Renal pelvis (tissue), 1 donor: ENCODE measurements at regions not wholly inside any gene's neighbourhood (a gene's known extent, or its start where the extent isn't known, plus 50 kb on each side); places are given as distances from the start of the nearest gene placed in this dataset.

Experiments
- DNase-seq: peaks from one replicate; pipeline ENCODE4 v3.0.0-alpha.2; 2013

DNA sequence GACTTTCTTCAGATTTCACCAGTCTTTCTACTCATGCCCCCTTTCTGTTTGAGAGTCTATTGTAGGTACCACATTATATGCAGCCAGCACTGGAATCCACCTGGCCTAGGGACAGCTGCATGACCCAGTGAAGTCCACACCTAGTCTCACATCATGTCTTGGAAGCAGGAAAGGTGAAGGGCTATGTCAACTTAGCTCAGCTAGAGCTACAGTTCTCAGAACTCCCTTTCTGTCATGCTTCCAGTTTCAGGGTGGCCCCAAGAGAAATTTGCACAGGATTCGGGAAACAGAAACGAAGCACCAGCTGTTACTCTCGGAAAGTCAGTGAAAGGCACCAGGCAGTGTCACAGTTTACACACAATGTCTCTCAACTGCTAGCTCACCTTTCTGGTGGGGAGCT, 51.6 kb upstream of the NLRP1 start:
- no peak for DNase-seq

DNA sequence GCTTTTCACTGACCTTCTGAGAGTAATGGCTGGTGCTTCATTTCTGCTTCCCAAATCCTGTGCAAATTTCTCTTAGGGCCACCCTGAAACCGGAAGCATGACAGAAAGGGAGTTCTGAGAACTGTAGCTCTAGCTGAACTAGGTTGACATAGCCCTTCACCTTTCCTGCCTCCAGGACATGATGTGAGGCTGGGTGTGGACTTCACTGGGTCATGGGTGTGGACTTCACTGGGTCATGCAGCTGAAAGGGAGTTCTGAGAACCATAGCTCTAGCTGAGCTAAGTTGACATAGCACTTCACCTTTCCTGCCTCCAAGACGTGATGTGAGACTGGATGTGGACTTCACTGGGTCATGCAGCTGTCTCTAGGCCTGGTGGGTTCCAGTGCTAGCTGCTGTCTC, 54.3 kb upstream of the NLRP1 start:
- DNase-seq, result no peak

DNA sequence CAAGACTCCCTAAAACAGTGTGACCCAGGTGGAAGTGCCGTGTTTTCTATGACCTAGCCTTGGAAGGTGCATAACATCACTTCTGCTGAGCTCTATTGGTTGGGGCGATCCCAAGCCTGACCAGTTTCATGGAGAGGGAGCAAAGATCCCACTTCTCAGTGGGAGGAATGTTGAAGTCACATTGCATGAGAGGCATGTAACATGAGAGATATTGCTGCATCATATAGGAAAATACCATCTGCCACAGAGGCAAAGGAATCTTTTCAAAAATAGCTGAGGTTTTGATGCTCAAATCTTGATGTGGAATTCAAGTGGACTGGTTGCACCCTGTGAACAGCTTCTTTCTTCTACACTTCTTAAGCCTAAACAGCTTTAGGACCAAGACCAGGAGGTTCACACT, 56.4 kb upstream of the NLRP1 start:
- no peak for DNase-seq

DNA sequence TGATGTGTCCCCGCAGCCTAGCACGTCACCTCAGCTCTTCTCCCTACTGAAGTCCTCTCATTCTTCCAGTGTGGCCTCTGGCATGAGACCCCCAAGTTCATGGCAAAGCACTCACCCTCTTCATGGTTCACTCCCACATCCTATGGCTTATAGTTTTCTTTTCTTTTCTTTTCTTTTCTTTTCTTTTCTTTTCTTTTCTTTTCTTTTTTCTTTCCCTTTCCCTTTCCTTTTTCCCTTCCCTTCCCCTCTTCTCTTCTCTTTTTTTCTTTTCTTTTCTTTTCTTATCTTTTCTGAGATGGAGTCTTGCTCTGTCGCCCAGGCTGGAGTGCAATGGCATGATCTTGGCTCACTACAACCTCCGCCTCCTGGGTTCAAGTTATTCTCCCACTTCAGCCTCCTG, 58.4 kb upstream of the NLRP1 start:
- no peak for DNase-seq

DNA sequence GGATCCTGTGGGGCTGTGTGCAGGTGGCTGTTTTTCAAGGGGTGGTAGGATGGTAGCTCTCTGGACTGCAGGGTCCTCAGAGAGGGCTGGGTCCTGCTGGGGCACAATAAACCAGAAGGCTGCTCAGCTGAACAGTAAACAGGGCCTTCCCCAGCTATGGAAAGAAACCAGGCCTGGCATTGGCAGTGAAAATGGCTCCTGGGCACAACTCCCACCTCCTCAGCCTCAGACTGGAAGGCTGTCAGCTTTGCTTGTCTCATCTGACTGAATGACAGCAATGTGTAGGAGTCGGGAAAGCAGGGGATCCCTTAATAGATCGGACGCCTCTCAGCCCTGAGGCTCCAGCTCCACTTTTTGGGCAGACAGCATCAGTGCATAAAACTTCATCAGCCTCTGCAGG, 59.8 kb upstream of the NLRP1 start:
- no peak for DNase-seq

DNA sequence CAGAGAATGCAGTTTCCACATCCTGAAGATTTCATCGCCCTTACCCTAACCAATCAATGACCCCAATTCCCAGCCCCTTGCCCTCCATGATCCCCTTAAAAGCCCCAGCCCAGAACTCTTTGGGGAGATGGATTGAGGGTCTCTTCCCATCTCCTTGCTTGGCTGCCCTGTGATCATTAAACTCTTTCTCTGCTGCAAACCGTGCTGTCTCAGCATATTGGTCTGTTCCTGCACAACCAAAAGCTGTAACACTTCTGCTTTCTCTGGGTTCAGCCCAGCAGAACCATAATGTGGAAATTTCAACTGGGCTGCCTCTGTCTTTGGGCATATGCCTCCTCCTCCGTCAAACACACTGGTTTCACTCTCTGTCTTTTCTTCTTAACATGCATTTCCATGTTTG, 67.0 kb upstream of the NLRP1 start:
- no peak for DNase-seq

DNA sequence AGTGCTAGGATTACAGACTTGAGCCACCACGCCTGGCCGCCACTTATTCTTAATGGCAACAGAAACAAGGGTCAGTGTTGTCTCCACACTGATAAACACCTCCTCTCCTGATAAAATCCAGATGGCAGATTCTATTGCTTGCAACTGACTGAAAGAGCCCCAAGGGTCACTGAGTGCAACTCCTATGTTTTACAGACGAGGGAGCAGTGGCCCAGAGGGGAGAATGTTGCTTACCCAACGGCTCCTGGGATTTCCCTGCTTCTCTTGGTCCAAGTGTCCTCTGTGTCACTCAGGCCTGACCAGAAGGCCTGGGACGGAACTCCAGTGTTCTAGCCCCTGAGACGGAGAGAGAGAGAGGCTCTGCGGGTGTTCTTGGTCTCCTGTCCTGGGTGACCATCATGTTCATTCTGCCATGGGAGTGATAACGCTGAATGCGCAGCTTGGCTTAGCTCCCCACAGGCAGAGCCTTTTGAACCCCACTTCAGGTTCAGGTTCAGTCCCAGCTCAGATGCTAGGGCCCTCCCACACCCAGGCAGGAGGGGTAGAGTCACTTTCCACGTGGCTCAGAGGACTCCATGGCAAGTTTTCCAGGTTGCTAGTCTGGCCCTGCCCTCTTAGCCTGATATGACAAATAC, 77.3 kb upstream of the NLRP1 start:
- DNase-seq, result peak; percentile 28

DNA sequence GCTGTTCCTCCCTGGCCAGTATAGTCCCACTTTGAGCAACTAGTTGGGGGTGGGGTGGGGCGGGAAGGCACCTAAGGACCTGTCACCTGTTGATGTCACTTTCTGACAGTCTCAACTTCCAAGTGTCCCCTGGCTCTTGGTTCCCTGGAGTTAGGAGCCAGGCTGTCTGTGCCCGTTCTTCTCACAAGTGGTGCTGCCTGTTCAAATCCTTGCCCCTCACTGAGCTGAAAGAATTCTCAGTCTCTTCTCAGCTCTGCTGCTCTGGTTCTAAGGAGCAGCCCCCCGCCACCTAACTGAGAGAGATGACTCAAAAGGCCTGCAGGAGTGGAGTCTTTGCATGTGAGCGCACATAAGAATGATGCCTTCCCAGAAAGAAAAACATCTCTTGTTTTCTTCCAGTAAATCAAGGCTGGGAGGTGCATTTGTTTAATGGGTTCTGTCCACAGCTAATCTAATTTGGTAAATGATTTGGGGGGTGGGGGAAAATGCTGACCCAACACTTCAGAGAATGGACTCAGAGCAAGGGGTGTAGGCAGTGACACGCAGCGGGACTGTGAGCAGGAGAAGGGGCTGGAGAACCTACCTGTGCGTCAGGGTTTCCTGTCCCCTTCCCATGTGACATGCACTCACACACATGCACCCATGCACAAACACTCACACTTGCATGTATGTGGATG, 78.2 kb upstream of the NLRP1 start:
- DNase-seq, result peak; percentile 53

DNA sequence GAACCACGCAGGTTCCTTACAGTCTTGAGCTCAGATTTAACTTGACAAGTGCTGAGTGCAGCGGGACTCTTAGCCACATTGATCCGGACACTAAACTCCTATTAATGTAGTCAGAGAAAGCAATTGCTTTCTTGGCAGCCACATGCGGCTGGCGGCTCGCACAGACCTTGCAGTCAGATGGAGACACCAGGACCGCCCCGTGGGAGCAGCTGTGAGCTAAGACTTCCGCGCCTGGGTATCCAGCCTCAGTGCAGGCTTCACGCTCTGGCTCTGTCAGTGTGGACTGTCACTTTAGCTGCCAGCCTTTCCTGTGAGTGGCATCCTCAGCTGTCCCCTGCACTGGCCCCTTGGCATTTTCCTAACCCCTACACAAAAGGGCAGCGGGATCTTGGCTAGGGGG, 80.9 kb upstream of the NLRP1 start:
- no peak for DNase-seq

DNA sequence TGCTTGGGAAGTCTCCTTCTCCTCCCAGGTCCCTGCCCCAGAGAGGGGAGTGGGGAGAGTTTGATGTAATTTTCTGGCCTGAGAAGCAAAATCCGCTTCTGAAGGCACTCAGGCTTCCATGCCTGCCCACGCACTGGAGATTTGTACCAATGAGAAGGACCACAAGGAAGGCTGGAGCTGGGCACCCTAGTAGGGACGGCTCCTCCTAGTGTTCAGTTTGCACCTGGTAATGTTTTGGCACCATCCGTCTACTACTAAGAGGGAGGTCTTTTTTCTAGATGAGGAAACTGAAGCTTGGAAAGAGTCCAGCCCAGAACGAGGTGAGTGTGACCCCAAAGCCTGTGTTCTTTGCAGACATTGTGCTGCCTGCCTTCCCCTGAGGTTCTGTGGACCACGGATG, 83.6 kb upstream of the NLRP1 start:
- DNase-seq, result no peak

DNA sequence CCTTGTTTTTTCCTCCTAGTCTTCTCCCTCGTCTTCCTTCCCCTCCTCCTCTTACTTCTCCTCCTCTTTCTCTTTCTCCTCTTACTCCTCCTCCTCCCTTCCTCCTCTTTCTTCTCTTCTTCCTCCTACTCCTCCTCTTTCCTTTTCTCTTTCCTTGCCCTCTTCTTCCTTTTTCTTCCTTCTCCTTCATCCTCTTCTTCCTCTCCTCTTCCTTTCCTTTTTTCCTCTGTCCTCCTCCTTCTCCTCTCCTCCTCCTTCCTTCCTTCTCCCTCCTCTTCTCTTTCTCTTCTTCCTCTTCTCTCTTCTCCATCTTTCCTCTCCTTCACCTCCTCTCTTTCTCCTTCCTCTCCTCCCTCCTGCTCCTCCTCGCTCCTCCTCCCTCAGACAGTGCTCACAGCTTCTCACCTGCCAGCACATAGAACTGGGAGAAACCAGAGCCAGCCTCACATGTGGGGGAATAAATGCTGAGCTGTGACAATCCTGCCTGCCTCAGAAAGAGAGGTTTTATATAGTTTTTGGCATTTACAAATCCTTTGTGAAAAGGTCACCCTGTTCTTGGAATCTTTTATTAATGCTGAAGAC, 84.3 kb upstream of the NLRP1 start:
- DNase-seq, result no peak

DNA sequence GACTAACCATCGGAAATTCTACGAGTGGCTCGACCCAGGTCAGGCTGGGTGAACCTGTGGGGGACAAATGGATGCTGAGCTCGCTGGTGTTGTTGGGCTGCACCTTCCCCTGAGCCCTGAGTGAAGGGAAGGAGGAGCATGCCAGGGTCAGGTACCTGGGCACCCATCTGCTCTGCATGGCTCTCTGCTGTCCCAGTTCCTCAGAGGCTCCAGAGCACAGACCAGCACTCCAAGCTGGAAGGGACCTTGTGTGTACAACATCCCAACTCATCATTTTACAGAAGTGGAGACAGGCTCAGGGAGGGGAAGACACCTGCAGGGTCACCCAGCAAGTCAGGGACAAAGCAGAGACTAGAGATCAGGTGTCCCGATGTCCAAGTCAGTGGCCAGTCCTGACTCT, 84.9 kb upstream of the NLRP1 start:
- DNase-seq, result no peak

DNA sequence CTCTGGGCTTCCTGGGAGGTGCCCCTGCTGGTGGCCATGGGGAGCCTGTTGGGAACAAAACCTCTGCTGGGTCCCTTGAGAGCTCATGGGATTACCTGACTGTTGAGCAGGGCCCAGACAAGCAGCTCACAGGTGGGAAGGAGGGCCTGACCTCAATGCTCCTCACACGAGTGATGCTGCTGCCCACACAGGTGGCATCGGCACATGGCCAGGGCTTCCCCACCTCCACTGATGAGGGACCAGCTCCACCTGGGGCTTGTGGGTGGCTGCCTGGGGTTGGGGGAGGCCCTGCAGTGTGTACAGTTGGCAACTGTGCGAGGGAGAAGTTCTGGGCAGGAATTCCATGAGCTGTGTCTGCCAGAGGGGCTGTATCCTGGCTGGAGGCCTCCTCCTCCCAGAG, 87.8 kb upstream of the NLRP1 start:
- no peak for DNase-seq

DNA sequence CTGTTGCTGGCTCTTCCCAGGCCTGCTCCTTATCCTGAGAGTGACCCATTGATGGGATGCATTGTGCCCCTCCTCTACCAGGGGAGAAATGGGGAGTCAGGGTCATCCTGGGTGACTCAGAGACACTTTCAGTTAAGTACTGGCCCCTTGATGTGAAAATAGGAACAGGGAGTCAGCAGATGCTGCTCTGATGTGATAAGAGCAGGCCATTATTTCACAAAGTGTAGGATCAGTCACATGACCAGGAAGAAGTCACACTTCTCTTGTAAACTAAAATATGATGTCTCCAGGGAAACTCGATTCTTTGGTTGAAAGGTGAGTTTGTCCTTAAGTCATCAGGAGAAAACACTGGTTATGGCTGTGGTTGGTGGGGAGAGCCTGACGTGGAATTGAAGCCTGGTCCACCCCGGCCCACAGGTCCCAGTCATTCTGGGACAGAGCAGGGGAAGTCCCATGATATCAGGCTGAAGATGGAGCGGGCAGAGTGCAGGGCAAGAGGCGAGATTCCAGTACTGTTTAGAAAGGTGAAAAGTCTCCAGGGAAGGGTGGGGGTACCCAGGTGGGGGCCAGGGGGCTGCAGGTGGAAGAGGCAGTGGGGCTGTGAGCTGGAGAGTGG, 88.6 kb upstream of the NLRP1 start:
- no peak for DNase-seq

DNA sequence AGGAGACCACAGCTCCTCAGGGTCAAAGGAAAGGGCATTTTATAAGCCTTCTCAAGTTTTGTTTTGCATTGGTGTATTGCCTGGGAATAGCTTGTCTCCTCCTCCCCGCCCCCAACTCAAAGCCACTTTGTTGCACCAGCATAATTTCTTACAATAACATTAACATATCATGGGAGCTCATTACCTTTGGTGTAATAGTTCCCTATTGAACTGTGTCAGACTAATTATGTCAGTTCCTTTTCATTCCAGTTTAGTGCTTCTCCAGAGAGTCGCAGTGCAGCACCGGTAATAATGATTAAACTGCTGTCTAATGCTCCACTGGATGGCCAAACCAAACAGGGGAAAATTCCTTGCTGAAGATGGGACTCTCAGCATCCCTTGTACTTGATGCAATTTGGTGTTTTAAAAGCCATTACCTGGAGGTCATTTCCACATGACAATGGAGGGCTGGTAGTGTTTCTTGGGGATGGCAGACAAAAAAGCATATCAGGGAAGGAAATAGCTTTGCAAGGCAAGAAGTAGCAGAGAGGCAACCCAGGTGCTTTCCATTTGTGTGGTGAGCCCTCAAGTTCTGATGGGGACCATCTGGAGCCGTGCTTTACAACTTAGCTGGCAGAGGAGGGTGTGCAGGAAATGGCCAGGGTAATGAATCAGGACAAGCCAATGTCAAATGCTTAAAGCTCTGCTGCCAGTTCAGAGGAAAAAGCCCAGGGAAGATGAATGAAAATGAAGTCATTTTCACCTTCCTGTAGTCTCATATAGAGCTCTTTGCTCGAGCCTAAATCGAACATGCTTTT, 91.5 kb upstream of the NLRP1 start:
- peak; percentile 71 for DNase-seq

DNA sequence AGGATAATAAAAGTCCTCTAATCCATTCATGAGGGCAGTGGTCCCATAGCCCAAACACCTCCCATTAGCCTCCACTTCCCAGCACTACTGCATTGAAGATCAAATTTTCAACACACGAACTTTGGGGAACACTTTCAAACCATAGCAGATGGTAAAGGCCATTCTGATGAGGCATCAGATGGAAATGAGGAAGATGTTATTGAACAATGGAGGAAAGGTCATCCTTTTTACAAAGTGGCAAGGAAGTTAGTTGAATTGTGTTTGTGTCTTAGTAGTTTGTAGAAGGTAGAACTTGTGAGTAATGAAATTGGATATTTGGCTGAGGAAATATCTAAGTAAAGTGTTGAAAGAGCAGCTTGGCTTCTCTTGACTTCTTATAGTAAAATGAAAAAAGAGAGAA, 93.3 kb upstream of the NLRP1 start:
- DNase-seq, result no peak

DNA sequence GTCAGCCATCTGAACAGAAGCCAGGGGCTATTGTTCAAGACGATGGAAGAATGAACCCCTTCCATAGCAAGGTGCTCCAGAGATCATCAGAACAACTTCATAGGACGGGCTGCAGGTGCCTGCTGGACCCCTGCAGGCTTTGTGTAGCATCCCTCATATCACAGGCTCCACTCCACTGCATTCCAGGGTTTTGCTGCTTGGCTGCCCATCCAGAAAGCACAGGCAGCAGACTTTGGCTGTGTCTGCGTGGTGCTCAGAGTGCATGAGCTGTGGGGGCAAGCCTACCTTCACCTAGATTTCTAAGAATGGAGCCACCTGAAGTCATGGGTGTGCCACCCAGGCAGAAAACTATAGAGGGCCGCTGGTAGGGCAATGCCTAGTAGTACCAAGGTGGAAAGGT, 93.9 kb upstream of the NLRP1 start:
- DNase-seq, result no peak

DNA sequence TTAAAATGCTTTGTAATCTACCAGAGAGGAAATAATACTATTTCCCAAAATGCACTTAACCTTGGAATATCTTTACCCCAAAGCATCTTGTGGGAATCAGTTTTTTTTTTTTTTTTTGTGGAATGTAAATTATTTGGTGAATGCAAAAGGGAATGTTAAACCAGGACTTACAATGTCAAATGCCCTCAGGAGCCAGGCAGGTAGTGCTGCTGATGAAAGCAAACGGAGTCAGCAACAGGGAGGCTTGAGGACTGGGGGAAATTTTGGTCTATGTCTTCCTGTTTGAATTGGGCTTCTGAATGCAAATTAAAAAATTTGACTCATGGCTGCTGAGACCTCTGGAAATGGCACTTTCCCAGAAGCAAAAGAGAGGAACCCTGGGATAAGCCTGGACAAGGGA, 96.5 kb upstream of the NLRP1 start:
- no peak for DNase-seq

DNA sequence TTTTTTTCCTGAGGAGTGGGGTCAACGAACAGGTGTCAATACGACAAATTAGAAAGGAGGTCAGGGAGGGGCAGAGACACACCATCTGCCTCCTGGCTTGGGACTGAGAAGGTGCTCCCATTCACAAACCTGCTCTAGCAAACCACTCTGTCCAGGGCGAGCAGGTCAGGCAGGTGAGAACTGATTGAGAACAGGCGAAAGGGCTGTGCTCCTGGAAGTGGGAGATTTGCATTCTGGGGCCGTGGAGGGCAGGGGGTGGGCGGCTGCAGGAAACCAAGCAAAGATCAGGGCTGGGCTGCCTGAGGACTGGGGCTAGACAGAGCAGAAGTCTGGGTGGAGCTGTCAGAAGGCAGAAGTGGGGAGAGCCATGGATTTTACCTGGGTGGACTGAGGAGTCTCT, 98.9 kb upstream of the NLRP1 start:
- no peak for DNase-seq

DNA sequence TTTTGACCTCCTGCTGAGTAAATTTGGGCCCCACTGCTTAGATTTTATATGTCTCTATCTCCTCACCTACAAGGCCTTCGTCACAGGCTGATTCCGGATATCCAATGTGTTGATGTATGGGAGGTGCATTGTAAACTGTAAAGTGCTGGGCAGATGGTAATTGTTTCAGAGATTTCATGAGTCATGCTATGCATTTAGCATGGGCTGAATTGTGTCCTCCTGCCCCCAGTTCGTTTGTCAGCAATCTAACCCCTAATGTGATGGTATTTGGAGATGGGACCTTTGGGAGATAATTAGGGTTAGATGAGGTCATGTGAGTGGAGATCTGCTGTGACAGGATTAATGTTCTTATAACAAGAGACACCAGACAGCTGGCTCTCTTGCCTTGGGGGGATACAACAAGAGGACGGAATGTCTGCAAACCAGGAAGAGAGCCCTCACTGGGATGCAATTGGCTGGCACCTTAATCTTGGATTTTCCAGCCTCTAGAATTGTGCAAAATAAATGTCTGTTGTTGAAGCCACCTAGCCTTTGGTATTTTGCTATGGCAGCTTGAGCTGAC, 101.8 kb upstream of the NLRP1 start:
- no peak for DNase-seq

DNA sequence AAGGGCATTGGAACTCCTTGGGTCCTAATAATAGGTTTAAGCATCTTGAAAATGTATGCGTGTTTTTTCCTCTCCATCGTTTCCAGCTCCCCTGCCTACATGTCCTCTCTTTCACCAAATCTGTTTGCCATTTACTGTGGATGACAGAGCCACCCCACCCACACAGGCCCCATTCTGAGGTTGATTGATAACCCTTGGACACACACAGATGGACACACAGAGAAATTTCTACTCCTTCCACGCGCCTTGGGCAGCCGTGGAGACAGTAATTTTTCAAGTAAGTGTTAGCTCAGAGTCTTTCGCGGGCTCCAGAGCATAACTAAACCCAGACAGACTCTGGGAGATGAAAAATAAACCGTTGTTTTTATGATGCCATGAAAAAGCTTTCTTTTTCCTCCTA, 103.3 kb upstream of the NLRP1 start:
- DNase-seq, result no peak

DNA sequence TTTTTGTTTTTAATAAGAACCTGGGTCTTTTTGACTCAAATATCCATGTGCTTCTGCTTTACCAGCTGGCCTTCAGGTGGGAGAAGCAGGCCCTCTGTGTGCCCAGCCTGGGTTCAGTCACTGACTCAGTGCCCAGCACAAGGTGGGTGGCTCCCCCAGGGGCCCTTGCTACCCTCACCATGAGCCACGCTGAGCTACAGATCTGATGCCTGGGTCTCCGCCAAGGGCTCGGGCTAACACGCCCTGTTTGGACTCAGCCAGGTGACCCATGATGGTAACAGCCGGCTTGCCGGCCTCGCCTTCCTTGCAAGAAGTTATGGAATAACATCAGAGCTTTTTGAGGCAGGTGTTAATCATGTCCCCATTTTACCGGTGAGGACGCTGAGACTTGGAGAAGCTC, 109.5 kb upstream of the NLRP1 start:
- DNase-seq, result no peak
